BLaER1 (cell line): ENCODE measurements at regions not wholly inside any gene's neighbourhood (a gene's known extent, or its start where the extent isn't known, plus 50 kb on each side); places are given as distances from the start of the nearest gene placed in this dataset.
"Not testable (repeated sequence)": the region's sequence is repeated elsewhere in the genome, so short reads cannot be mapped to it uniquely, and the experiment has no call there.

Experiments
- H3K27ac ChIP-seq: shearing (Covaris generic); formaldehyde crosslinking; 2 replicates; pipeline ENCODE4 v1.8.1; 2022
- H3K27me3 ChIP-seq: shearing (Covaris generic); formaldehyde crosslinking; 2 replicates; pipeline ENCODE4 v1.8.1; 2022
- H3K36me3 ChIP-seq: shearing (Covaris generic); formaldehyde crosslinking; 2 replicates; pipeline ENCODE4 v1.8.1; 2022
- H3K4me1 ChIP-seq: shearing (Covaris generic); formaldehyde crosslinking; 2 replicates; pipeline ENCODE4 v1.8.1; 2022
- H3K4me2 ChIP-seq: shearing (Covaris generic); formaldehyde crosslinking; 2 replicates; pipeline ENCODE4 v1.8.1; 2022
- H3K4me3 ChIP-seq: shearing (Covaris generic); formaldehyde crosslinking; 2 replicates; pipeline ENCODE4 v1.8.1; 2022
- H3K9ac ChIP-seq: shearing (Covaris generic); formaldehyde crosslinking; 2 replicates; pipeline ENCODE4 v1.8.1; 2022
- H3K9me3 ChIP-seq: shearing (Covaris generic); formaldehyde crosslinking; 2 replicates; pipeline ENCODE4 v1.8.1; 2022
- H4K20me1 ChIP-seq: shearing (Covaris generic); formaldehyde crosslinking; 2 replicates; pipeline ENCODE4 v1.8.1; 2022
- Cebpa-rat ChIP-seq: shearing (Covaris generic); IDR thresholded peaks from 2 replicates; pipeline ENCODE4 v1.8.1; 2022

- no peak for TF ChIP-seq Cebpa-rat
- H3K4me2 ChIP-seq: no peak overlapping the region
These were observed 64.0 kb upstream of the FOXE1 start for GRCh38 chr9:97788763-97789663.

GRCh38 chr9:97790542-97790941, 62.5 kb upstream of the FOXE1 start:
- no peaks in the 10 kb centered on the region for H3K4me1 ChIP-seq
- TF ChIP-seq Cebpa-rat: no peak
- H3K9me3 ChIP-seq: peaks cover 8% of the 10 kb centered on the region
- no peaks in the 10 kb centered on the region for H4K20me1 ChIP-seq
- no peak overlapping the region for H3K4me3 ChIP-seq
- no peaks in the 10 kb centered on the region for H3K36me3 ChIP-seq
- H3K4me2 ChIP-seq: no peak overlapping the region
- H3K27ac ChIP-seq: no peak overlapping the region
- no peaks in the 10 kb centered on the region for H3K27me3 ChIP-seq
- H3K9ac ChIP-seq: no peak overlapping the region

More at GRCh38 chr9:97788763-97789663, 64.0 kb upstream of the FOXE1 start:
- Histone ChIP-seq H3K4me3 (no peak overlapping the region), H3K27me3 (no peaks in the 10 kb centered on the region), H3K36me3 (no peaks in the 10 kb centered on the region), H4K20me1 (no peaks in the 10 kb centered on the region), H3K4me1 (no peaks in the 10 kb centered on the region), H3K27ac (no peak overlapping the region), H3K9ac (no peak overlapping the region), H3K9me3 (no peaks in the 10 kb centered on the region)

GRCh38 chr9:97791542-97791941, 61.5 kb upstream of the FOXE1 start:
- Histone ChIP-seq H3K4me2 (no peak overlapping the region), H3K27me3 (no peaks in the 10 kb centered on the region), H3K36me3 (no peaks in the 10 kb centered on the region), H3K27ac (no peak overlapping the region), H3K4me1 (no peaks in the 10 kb centered on the region), H3K9me3 (peaks cover 16% of the 10 kb centered on the region), H3K9ac (no peak overlapping the region), H3K4me3 (no peak overlapping the region), H4K20me1 (no peaks in the 10 kb centered on the region)
- no peak for TF ChIP-seq Cebpa-rat

GRCh38 chr9:97793067-97793466, 60.0 kb upstream of the FOXE1 start:
- Histone ChIP-seq H3K9me3 (peaks cover 16% of the 10 kb centered on the region), H3K27ac (no peak overlapping the region), H4K20me1 (no peaks in the 10 kb centered on the region), H3K4me1 (no peaks in the 10 kb centered on the region), H3K4me2 (no peak overlapping the region), H3K4me3 (no peak overlapping the region), H3K27me3 (no peaks in the 10 kb centered on the region), H3K36me3 (no peaks in the 10 kb centered on the region), H3K9ac (no peak overlapping the region)
- no peak for TF ChIP-seq Cebpa-rat

GRCh38 chr9:97794666-97795065, 58.4 kb upstream of the FOXE1 start:
- Histone ChIP-seq H3K9ac (no peak overlapping the region), H3K4me3 (no peak overlapping the region), H3K9me3 (peaks cover 16% of the 10 kb centered on the region), H3K4me1 (no peaks in the 10 kb centered on the region), H4K20me1 (no peaks in the 10 kb centered on the region), H3K27me3 (no peaks in the 10 kb centered on the region), H3K27ac (no peak overlapping the region), H3K4me2 (no peak overlapping the region), H3K36me3 (no peaks in the 10 kb centered on the region)
- TF ChIP-seq Cebpa-rat: no peak

GRCh38 chr9:97796176-97796575, 56.9 kb upstream of the FOXE1 start:
- not testable (repeated sequence) for H3K4me3 ChIP-seq, H3K27me3 ChIP-seq, H4K20me1 ChIP-seq, H3K27ac ChIP-seq, H3K4me2 ChIP-seq, H3K9ac ChIP-seq, H3K36me3 ChIP-seq, H3K4me1 ChIP-seq
- peaks cover 16% of the 10 kb centered on the region for H3K9me3 ChIP-seq

- Histone ChIP-seq H3K4me3 (no peak overlapping the region), H3K36me3 (no peaks in the 10 kb centered on the region), H3K4me1 (no peaks in the 10 kb centered on the region), H3K9ac (no peak overlapping the region), H3K27me3 (no peaks in the 10 kb centered on the region), H3K9me3 (peaks cover 1% of the 10 kb centered on the region), H3K4me2 (no peak overlapping the region), H4K20me1 (no peaks in the 10 kb centered on the region), H3K27ac (no peak overlapping the region)
- no peak for TF ChIP-seq Cebpa-rat
These were observed 51.8 kb upstream of the FOXE1 start for GRCh38 chr9:97801180-97801579.

GRCh38 chr9:97802276-97802675, 50.8 kb upstream of the FOXE1 start:
- no peak overlapping the region for H3K4me3 ChIP-seq
- H3K4me1 ChIP-seq: no peaks in the 10 kb centered on the region
- no peaks in the 10 kb centered on the region for H3K9me3 ChIP-seq
- no peak for TF ChIP-seq Cebpa-rat
- H3K27me3 ChIP-seq: no peaks in the 10 kb centered on the region
- H3K36me3 ChIP-seq: no peaks in the 10 kb centered on the region
- H3K9ac ChIP-seq: no peak overlapping the region
- no peak overlapping the region for H3K4me2 ChIP-seq
- no peak overlapping the region for H3K27ac ChIP-seq
- no peaks in the 10 kb centered on the region for H4K20me1 ChIP-seq

GRCh38 chr9:97803167-97804058, 49.6 kb upstream of the FOXE1 start:
- Histone ChIP-seq H3K27me3 (no peaks in the 10 kb centered on the region), H3K4me2 (peak overlapping the region; percentile 55), H3K4me3 (peak overlapping the region; percentile 67), H3K36me3 (no peaks in the 10 kb centered on the region), H3K9ac (peak overlapping the region; percentile 72), H4K20me1 (no peaks in the 10 kb centered on the region), H3K4me1 (no peaks in the 10 kb centered on the region), H3K9me3 (no peaks in the 10 kb centered on the region), H3K27ac (peak overlapping the region; percentile 62)
- no peak for TF ChIP-seq Cebpa-rat
